SK-N-MC (cell line): ENCODE measurements at regions not wholly inside any gene's neighbourhood (a gene's known extent, or its start where the extent isn't known, plus 50 kb on each side); places are given as distances from the start of the nearest gene placed in this dataset.

Experiments
- EZH2 ChIP-seq: fragments of 200-600 bp; sonication (generic); IDR thresholded peaks from one replicate; pipeline ENCODE4 v1.6.1; 2017; ENCODE audit warnings: antibody characterized with exemption
- FOXP2 ChIP-seq: optimal IDR thresholded peaks from 2 replicates; pipeline ENCODE3; 2011; ENCODE audit warnings: mild to moderate bottlenecking, moderate library complexity; ENCODE audit not compliant: insufficient read depth; ENCODE audit errors: extremely low read length, control extremely low read depth
- POLR2AphosphoS5 ChIP-seq: IDR thresholded peaks from 2 replicates; pipeline ENCODE4 v1.6.1; 2012; ENCODE audit warnings: mild to moderate bottlenecking, low read depth, low read length, borderline replicate concordance

DNA sequence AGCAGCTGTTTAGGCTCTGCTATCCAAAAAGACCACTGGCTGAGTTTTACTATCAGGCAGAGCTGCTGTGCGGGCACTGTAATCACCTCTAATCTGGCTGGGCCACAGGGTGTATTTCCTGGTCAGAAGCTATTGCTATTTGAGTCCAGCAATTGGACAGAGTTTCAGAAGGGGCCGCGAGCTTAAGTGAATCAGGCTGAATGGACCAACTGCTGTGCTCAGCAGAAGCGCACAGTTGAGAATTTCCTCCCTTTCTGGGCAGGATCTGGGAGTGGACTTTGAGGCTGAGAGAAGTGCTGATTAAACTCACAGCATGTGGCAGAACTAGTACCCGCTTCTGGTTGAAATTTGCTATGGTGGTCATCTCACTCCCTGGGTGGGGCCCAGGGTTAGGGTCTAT lies 251.8 kb downstream of the INSIG2 start:
- TF ChIP-seq EZH2 (no peak), FOXP2 (no peak), POLR2AphosphoS5 (no peak)
